C4-2B (cell line): ENCODE measurements at regions not wholly inside any gene's neighbourhood (a gene's known extent, or its start where the extent isn't known, plus 50 kb on each side); places are given as distances from the start of the nearest gene placed in this dataset.

Source experiments
- H3K27ac ChIP-seq: fragments of 450-650 bp; 2 replicates; pipeline ENCODE4 v1.5.1; 2017
- CTCF ChIP-seq: fragments of 450-650 bp; conservative IDR thresholded peaks from 2 replicates; pipeline ENCODE4 v1.5.1; 2017; ENCODE audit warnings: mild to moderate bottlenecking
- ZFX ChIP-seq: fragments of 450-650 bp; IDR thresholded peaks from 2 replicates; pipeline ENCODE4 v1.6.1; 2017

GRCh38 chr19:20250627-20251026 lies 83.6 kb downstream of the ZNF486 start:
- TF ChIP-seq CTCF = no peak
- H3K27ac ChIP-seq = no peak overlapping the region

GRCh38 chr19:20250121-20250520 lies 83.1 kb downstream of the ZNF486 start:
- H3K27ac ChIP-seq = no peak overlapping the region
- no peak for TF ChIP-seq CTCF
- TF ChIP-seq ZFX = no peak
